Effector CD8-positive, alpha-beta T cell (primary cell): ENCODE measurements at regions not wholly inside any gene's neighbourhood (a gene's known extent, or its start where the extent isn't known, plus 50 kb on each side); places are given as distances from the start of the nearest gene placed in this dataset.

ENCODE experiments used
- DNase-seq: peaks from one replicate; lab custom pipeline; 2025; lab: John Stamatoyannopoulos, UW

DNA sequence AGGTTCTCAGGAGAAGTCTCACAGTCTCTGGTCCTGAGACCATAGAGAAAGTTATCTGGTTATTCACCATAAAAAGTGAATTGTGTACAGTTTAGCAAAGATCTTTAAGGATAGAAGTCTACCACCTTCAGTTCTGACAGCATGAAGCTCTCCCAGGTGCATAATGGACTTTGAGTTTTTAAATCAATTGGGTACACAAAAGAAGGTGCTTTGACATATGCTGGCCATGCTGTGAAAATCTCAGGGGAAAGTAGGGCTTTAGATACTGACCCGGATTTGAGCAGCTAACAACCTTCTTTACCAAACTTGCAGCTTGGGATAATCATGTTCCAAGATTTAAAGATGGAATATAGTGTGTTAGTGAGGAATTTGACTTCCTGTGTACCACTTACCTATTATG, 264.2 kb downstream of the ZSWIM6 start:
- DNase-seq = no peak

DNA sequence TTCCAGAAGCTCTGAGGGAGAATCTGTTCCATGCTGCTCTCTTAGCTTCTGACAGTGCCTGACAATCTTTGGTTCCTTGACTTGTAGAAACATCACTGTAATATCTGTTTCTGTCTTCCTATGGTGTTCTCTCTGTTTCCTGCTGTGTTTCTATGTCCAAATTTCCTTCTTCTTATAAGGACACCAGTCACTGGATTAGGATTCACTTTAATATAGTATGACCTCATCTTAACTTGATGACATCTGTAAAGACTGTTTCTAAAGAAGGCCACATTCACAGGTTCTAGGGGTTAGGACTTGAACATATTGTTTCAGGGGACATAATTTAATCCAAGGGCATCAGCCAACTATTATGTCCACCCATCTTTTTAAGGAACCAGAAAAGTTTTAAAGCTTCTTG, 265.6 kb downstream of the ZSWIM6 start:
- no peak for DNase-seq

DNA sequence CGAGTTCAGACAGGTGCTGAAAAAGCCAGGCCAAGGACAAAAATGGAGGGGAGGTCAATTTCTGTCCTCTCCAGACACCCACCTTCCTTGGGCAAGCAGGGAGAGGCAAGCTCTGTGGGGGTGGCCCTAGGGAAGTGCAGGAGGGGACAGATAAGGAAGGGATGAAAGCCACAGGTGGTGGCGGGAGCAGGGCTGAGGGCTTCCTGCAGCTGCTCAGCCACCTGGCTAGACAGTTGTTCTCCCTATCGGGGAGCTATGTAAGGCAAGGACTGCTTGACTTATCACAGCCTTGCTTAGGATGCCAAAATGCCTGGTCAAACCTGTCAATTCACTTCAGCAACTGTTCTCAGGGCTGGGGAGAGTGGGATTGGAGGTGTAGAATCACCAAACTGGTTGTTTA, 266.1 kb downstream of the ZSWIM6 start:
- DNase-seq = no peak

DNA sequence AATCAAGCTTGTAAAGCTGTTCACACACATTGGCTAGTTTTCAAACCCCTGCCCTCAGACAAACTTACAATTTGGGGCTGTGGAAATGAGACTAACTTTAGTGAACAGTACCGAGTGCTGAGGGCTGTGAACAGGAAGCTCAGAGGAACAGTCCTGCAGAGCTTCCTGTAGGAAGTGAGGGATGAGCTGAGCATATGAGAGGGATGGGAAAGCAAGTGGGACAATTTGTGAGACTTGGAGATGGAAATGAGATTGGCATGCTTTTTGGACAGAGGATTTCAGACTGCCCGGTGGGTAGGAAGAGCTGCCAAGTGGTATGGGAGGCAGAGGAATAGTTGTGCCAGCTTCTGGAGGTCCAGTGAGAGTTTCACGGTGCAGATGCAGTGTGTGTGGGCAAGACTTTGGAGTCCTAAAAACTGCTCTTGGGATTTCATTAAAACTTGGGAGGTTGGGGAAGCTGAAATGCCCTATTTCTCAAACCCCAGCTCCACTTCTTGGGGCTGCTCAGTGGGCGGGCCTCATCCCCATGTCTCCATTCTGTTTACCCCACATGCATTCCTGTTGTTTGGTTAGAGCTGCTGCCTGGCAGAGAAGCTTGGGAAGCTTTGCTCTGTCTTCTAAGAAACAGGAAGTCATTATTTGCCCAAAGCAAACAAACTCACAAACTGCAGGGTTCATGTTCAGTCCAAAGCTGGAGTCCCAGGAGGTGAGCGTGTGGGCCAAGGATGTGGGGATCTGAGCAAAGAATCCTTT, 267.5 kb downstream of the ZSWIM6 start:
- no peak for DNase-seq

DNA sequence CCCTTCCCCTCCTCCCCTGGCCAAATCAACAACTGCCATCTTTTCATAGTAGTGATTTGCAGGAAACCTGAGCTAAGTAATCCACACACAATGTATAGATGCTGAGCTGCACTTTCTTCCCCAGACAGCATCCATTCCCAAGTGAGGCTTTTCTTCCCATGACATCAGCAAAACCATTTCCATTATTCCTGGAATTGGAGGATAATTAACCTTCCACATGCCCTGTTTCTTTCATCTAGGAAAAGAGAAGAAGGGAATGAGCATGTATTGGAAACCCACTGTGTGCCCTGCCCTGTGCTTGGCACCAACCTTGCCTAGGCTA, 268.0 kb downstream of the ZSWIM6 start:
- no peak for DNase-seq

DNA sequence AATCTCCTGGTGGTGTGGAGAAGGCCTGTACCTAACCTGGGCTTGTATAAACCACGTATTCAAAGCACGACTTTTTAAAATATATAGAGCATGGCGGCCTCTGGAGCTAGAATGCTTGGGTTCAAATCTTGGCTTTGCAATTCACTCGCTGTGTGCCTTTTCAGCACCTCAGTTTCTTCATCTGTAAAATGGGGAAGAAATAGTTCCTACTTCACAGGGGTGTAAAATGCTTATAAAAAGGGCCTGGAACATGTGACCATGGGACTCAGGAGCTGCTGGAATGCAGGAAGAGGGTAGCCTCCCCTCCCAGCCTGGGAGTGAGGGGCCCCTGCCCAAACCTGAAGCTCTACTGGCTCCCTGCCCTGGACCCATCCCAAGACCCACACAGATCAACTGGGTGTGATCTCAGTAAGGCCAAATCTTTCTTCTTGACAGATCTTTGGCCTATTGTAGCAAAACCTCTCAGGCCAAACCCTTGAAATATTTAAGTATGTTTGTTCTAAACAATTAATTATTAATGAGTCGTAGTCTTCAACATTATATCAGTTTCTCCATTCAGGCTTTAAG, 269.0 kb downstream of the ZSWIM6 start:
- DNase-seq = no peak

DNA sequence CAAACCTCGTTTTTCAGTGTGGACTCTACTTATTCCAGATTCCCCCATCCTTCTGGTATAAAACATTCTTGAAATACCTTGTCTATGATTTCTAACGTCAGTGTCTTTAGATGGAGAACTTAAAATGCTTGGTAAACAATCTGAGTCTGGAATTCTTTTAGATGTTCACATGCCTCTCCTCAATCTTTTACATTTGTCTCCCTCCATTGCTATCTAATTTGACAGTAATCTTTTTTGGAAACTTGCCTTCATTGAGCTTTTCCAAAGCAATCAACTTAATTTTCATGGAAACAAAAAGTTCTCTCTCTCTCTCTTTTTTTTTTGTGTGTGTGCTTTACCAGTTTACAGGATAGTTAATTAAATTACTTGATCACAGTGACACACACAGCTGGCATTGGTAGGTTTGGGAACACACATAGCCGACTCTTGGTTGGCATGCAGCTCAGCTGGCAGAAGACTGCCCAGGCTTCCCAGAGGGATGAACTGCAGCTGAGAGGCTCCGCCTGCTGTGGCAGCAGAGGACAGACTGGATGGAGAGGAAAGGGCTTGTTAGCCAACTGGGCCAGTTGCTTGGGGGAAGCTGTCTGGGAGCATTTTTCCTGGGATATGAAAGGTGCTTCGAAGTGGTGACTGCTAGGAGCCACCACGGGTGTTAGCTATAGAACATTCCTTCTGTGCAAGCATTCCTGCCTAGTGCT, 271.3 kb downstream of the ZSWIM6 start:
- no peak for DNase-seq

DNA sequence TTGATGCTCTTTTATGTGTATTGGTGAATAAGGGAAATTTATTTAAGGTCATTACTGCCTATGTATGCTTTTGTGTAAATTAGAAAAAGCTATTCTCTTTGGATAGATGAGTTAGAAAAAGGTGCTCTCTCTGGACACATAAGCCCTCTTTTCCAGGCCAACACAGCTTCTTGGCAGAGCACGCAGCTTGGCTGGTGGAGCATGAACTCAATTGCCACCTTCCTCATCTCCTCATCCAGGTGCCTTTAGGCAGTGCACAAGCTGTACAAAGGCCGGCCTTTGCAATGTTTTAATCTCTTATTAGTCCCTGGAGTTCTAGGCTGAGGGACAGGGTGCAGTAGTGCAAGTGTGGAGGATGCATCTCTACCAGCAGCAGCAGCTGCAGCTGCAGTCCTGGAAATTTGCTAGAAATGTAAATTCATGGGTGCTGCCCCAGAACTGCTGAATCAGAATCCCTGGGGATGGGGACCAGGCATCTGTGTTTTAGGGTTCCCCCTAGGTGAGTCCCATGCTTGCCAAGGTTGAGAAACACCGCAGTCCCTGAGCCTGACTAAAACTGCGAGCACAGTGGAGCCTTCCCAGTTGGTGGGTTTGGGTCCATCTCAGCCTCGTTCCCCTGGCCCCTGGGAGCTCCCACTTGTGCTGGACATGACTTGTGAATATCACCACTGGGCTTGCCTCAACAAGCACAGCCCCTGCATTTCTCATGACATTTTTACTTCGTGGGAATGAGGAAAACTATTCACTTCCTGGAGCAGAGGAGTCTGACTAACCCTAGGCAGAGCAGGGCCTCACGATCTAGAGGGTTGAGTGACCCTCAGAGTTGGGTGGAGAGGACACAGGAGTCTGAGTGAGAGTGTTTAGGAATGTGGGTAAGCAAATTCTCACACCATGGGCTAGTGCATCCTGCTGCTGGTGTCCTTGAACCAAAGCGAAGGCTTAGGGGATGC, 272.3 kb downstream of the ZSWIM6 start:
- no peak for DNase-seq

DNA sequence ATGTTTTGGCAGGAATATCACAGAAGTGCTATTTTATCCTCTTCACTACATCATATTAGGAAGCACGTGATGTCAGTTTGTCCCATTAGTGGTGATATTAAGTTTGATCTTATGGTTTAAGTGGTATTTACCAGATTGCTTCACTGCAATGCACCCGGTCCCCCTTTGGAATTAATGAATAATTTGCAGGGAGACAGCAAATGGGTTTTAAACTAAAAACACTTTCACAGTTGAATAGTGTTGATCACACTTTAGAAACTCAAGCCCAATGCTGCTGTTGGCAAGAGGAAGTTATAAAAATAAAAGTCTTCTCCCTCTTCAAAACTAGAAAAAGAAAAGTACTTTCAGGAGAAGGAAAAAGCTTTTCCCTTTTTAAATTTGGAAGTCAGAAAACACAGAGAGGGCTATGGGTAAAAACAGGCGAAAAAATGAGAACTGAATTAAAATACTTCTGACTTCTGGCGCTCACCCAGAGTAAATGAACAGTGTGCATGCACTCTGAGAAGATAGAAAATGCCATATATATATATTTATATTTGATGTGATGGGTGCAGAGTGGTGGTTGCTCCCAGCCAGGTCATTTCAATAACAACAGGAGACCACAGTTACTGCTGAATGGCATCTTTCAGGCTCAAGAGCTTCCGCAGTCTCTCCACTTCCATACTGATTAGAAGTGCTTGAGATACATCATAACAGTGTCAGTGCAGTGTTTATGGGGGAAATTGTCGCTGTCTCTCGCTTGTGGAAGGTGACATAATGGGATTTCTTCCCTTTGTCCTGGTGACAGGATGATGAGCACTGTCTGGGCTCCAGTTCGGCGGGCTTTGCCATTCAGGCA, 278.0 kb downstream of the ZSWIM6 start:
- no peak for DNase-seq

DNA sequence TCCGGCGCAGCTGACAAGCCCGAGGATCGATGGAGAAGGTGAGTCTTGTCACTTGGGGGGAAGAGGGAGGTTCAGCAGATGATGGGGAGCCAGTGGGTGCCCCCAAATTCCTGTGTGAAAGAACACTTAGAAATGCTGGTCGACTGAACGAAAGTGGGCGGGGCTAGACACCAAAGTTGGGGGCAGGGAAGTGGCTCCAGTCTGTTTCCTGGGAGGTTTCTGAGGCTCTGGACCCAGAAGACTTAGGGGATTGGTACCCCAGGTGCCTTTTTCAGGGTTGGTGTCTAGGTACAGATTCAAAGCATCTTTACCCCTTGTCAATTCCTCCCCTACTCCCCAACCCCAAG, 278.6 kb downstream of the ZSWIM6 start:
- no peak for DNase-seq

DNA sequence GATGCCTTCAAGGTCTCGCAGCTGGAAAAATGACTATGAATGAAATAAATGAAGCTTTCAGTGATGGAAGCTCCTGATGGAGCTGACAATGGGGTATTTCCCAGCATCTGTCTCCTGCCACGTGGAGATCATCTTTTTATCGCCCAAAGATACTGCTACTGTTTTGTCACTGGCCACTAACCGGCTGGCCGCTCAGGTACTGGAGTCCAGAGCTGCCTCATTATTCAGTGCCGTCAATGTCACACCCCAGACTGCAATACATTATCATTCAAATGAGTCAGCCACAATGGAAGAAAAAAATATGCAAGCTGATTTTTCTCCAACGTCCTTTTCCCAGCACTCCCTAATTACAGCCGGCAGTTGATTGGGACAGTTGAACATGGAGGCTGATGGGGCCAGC, 280.4 kb downstream of the ZSWIM6 start:
- DNase-seq = no peak

DNA sequence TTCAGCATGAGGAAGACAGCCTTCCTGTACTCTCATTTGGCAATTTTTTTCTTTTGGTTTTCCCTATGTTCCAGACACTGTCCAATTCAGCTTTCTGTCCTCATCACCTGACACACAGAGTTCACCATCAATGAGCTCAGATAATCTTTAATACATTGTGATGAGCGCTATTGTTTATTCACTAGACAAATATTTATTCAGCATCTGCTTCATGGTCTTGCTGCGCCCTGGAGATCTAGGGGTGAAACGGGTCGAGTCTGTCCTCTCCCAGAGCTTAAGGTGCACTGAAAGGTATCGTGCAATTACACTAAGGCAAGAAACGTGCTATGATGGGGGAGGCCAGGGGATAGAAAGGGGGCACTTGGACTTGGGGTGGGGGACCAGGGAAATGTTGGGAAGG, 281.6 kb downstream of the ZSWIM6 start:
- no peak for DNase-seq

DNA sequence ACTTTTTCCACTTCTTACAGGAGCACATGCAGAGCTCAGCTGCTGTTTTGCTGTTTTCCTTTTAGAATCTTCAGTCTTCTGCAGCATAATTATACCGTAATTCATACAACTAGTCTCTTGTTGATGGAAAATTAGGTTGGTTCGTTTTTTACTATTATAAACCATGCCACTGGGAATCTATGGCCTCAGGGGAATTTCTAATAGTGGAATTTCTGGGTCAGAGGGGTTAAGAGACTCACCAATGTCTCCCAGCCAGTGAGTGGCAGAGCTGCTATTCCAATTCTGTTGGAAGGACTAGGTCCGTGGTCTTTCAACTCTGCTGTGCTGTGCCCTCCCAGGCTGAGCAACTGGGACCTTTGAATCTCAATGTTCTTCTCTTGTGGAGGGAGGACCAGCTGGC, 282.5 kb downstream of the ZSWIM6 start:
- DNase-seq = no peak

DNA sequence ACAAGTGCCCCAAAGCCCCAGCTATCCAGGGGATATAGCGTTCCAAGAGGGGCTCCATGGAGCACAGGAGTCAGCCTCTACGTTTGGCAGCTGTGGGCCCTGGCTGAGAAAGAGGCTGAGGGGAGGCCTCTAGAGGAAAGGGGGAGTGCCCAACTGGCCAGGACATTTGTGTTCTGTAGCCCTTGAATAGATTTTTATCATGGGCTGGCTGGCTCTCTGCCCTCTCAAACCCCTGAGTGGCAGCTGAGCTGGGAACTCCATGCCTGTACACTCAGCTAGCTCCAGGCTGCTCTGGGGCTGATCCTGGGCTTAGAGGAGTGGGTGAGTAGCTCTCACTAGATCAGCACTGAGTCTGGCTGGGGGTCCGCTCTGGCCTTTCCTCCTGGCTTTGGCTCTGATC, 285.0 kb downstream of the ZSWIM6 start:
- no peak for DNase-seq

DNA sequence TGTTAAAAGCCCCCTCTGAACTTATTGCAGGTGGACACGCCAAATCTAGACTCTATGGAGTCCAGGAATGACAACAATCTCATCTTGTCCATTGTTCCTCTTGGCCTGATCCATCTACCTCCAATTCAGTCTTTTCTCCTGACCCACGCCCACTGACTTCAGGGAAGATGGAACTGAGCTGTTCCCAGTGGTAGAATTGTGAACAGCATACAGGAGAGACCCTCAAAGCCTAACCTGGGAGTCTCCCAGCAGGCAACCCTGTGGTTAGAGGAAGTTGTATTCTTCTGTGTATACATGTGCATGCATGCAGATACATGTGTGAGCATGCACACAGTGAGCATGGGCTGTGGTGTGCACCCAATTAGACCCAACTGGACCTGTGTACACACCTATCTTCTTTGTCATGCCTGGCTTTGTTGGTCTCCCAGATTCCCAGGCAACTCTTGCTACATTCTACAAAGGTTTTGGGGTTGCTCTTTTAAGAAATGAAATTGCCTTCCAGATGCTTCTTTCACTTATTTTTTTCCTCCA, 286.0 kb downstream of the ZSWIM6 start:
- no peak for DNase-seq

DNA sequence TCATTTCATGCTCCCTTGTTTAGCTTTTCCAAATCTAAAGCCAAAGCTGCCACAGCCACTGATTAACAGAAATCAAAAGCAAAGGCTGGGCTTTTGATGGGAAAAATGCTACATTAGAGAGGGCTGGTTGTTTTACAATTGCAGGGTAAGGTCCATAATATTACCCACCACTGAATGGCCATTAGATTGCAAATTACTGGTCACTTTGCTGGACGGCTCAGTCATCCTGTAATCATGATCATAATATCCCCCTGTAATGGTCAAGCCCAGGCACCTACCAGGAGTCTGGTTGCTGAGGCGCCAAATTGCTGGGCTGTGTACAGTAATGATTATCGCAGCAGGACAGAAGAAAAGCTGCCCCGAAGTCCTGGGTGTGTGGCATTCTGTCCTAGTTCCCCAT, 286.5 kb downstream of the ZSWIM6 start:
- no peak for DNase-seq

DNA sequence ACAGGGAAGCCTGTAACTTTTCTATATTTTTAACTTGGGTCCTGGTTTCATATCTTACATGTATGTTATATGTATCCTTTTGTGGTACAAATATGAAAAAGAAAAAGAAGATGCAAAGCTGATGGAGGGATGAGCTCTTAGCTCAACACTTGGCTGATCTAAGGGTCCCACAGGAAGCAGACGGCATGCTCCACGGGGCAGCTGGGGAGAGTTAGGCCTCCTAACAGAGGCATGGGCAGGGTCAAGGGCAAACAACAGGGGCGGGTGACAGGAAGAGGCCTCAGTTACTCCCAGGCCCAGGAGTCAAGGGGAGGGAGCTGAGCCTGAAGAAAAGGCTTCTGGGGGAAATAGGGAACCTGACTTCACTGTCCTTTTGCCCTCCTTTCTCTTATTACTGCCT, 287.2 kb downstream of the ZSWIM6 start:
- DNase-seq = no peak

DNA sequence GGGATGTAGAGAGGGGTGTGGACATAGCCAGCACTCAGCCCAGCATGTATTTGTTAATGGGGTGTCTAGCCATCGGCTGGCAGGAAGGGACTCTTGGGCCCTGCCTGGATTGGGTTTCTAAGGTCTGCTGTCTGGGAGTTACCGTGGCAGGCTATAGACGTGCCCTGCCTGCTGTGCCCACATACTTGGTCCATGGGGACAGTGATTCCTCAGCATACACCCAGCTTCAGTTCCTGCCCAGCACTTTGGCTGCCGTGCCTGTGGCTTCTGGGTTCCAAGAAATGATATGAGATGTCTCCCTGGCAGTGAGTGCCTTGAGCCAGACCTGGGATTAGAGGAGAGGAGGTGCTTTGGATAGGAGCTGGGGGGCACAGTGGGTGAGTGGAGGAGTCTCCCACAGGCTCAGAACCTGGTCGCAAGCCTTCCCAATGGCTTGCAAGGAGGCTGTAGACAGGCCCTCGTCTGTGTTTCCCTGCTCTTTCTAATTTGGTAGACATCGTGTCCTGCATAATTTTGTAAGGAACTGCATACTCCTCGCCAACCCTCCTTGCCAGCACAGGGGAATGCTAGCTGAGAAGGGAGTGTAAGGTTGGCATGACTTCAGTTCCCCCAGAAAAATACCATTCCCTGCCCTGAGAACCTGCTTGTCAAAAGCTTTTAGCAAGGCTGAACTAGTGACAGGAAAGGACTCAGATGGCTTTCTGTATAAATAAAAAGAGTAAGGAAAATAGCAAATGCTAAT, 287.9 kb downstream of the ZSWIM6 start:
- no peak for DNase-seq

DNA sequence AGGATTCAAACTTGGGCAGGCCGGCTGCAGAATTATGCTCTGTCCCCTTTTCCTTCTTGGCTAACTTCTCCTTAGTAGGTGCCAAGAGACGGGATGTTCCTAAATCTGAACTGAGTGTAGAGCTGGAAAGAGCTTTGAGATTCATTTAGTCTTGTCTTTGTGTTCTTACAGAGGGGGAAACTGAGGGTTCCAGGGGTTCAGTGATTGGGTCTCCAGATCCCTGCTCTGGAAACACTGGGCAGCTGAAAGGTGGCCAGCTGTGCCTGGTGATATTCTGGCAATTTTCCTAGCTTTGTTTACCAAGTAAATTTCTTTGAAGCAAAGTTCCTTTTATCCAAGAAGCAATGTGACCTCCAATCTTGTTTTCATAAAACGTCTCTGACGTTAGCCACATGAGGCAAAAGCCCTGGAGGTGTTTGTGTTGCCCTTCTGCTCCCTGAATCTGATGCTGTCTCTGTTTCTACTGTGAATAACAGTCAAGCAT, 288.7 kb downstream of the ZSWIM6 start:
- DNase-seq = no peak

DNA sequence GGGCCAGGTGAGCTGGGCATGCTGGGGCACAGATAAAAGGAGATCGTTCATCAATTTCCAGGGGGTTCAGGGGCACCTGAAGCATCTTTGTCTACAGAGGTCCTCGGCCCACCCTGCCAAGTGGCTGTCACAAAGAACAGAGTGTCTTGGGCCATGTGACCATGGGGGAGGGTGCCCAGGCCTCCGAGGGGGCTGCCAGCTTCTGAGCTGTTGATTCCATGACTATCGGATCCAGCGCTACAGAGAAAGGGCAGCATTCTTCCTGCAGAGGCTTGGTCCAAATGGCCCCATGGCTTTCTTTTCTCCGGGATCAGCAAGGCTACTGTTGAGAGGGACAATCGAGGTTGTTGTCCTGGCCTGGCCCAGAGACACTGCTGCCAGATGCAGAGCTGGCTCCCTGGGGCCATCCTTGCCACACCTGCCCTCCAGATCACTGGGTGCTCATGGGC, 289.2 kb downstream of the ZSWIM6 start:
- no peak for DNase-seq
